Hematopoietic multipotent progenitor cell treated with erythropoietin and hydrocortisone succinate and interleukin-3 and kit ligand, for 8 days (in vitro differentiated cells): ENCODE measurements at regions not wholly inside any gene's neighbourhood (a gene's known extent, or its start where the extent isn't known, plus 50 kb on each side); places are given as distances from the start of the nearest gene placed in this dataset.
A peak's percentile ranks its signal among the peaks of the same experiment; 100 is the strongest.

Source experiments
- DNase-seq: peaks from one replicate; pipeline ENCODE4 v3.0.0-alpha.2; 2015

DNA sequence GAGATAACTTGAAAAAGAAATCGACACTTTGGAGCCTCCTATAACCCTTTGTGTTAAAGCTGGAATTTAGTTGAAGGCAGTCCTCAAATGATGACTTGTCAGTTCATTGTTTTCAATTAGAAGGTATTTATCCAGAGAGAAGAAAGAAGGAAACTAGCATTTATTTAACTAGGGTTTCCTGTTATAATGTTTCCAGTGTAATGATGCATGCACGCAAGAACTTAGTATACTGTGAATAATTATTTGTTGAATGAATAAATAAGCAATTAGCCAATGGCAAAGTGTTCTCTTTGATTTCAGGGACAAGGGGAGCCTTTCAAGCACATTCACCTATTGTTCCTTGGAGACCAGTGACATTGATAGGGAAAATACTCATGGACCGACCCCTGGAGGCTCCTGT lies 307.4 kb downstream of the KLF5 start:
- DNase-seq = no peak

DNA sequence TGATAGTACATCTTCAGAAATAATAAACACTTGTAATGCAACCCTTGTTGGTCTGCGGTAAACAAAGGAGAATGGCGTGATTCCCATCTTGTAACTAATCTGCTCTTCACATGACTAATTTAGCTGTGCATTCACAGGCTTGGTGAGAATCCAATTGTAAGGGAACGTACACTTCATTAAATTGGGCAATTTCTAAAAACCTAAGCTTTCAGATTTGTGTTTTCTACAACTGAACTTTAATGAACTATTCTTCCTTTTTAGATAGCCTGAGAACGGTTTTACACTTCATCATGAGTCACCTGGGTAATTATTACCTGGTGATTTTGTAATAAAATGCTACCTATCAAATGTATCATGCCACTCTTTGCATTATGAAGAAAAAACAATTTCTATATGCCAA lies 306.9 kb downstream of the KLF5 start:
- no peak for DNase-seq

- DNase-seq = no peak
These were observed 306.4 kb downstream of the KLF5 start for GRCh38 chr13:73365252-73365651.

- DNase-seq = no peak
These were observed 305.9 kb downstream of the KLF5 start for GRCh38 chr13:73364736-73365135.

DNA sequence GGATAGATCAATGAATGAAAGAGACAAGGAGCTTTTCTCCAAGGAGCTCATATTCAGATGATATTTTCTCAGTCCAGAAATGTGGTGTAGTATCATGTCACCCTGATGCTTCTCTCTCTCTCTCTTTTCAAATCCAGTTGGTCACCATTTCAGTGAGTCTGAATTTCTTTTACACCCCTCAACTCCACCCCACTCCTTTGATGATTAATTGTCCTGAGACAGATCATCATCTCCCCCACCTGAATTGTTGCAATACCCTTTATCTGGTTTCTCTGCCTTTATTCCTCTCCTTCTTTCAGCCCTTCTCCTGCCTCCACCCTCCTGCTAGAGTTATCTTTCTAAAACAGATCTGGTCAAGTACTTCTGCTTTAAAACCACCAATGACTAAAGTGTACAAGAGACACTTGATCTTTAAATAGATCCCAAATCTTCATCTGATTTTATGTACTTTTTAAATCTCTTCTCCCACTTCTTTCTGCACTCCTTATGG lies 299.8 kb downstream of the KLF5 start:
- peak; percentile 7 for DNase-seq

- DNase-seq = no peak
These were observed 296.3 kb downstream of the KLF5 start for GRCh38 chr13:73355134-73355533.

DNA sequence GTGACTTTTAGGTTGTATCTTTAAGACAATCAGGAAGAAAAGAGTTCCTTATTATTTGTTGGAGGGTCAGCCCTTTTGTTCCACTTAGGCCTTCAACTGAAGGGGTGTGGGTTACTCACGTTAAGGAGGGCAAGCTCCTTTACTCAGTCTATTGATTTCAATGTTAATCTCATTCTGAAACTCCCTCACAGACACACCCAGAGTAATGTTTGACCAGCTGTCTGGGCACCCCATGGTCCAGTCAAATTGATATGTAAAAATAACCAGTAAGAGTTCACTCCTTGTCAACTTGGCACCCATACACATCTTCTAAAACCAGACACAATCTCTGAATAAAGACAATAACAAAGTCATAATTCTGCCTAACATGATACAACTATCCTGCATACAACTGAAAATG lies 292.9 kb downstream of the KLF5 start:
- DNase-seq = no peak

GRCh38 chr13:73341748-73342147 lies 282.9 kb downstream of the KLF5 start:
- no peak for DNase-seq

DNA sequence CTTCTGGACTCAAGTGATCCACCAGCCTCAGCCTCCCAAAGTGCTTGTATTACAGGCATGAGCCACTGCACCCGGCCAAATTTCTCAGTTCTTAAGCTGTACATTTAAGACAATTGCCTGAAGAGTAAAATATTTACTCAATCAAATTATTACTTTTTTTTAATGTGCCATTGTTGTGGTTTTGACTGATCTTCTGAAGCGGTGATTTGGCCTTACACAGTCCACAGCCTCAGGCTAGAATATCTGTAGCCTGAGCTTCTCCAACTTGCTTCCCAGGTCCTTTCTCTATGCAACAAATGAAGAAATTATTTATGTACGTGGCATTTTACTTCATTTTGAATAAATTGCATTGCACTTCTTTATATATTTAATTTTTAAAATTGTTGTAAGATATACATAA lies 281.3 kb downstream of the KLF5 start:
- DNase-seq = no peak

DNA sequence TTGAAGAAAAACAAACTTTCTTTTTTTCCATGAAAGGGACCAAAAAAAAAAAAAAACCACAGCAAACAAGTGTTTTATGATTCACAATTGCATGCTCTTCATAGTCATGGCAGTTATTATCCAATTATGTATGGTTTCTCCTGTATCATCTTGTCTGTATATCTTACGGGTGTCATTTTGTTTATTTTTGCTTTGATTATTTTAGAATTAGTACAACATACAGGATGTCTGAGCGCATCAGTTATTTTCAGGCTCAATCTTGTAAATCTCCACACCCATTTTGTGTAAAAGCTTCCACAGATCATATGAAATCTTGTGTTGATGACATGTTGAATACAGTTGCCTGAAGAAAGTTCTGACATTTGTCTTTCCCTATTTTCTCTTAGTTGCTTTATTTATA lies 280.3 kb downstream of the KLF5 start:
- no peak for DNase-seq

DNA sequence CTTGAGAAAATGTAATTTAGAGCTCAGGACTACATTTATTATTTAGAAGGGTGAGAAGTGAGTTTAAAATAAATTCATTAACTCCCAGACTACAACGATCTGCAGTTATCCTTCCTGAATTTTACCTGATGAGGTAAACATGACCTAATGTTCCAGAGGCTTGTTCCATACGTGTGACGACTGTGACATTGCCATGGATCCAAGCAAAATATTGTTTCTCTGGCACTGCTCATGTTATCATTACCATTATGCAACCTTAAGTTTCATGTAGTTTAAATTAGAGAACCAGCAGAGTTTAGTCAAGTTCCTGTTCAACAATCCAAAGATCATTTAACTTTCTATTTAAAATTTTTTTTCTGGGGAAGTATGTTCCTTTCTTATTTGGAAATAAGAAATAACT lies 279.6 kb downstream of the KLF5 start:
- DNase-seq = no peak

DNA sequence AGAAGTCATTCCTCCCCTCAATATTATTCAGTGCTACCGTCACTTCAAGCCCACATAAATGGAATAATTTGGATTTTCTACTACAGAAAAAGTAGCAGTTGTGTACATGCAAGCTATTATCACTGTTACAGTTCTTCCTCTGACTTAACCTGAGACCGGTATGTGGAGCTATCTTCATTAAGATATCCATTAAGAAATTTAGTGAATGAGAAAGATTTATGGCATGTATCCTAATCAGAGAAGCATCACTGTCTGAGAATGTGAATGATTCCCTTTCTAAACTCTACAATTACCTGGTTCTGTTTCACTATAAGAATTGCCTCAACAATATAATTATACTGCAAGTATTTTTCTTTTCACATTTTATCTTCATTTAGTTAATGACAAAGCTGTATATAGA lies 278.7 kb downstream of the KLF5 start:
- DNase-seq = no peak

- no peak for DNase-seq
These were observed 278.0 kb downstream of the KLF5 start for GRCh38 chr13:73336773-73337172.

DNA sequence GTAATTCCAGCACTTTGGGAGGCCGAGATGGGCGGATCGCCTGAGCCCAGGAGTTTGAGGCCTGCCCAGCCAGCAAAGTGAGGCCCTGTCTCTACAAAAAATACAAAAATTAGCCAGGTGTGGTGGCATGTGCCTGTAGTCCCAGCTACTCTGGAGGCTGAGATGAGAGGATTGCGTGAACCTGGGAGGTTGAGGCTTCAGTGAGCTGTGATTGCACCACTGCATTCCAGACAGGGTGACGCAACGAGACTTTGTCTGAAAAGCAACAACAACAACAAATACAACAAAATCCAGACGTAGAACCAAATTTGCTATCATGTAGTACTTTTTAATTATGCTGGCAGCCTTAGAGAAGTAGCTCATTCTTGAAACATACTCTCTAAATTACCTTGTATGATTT lies 277.1 kb downstream of the KLF5 start:
- DNase-seq = no peak

DNA sequence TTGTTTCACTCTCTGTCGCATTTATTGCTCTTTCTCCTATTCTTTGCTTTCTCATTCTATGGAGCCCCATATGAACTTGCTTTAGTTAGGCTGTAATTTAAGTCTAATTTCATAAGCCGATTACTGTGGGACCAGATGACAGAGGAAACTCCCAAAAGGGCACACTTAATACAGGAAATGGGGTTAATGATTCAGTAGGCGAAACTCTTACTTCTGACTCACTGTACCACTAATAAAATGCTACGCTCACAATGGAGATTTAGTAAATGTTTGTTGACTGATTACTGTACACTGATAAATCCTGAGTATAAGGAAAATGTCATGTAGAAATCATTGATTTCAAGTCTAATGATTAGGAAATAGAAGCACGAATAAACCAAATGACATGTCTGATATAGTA lies 276.4 kb downstream of the KLF5 start:
- DNase-seq = no peak

DNA sequence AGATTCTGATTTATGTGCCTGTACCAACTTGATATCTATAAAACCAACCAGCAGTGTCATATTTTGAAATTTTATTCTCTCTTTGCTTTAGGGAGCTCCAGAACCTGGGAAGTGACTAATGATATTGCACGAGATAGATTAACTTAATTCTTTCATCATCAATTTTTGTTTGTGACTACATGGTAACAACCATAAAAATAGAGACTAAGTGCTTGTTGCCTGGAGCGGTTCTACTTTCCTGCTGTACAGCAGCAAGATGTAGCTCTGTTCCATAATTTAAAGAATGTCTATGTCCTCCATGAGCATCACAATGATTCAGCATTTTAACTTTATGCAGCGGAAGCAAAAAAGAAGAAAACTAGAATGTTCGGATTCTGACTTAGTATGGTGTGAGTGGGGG lies 275.6 kb downstream of the KLF5 start:
- DNase-seq = no peak

DNA sequence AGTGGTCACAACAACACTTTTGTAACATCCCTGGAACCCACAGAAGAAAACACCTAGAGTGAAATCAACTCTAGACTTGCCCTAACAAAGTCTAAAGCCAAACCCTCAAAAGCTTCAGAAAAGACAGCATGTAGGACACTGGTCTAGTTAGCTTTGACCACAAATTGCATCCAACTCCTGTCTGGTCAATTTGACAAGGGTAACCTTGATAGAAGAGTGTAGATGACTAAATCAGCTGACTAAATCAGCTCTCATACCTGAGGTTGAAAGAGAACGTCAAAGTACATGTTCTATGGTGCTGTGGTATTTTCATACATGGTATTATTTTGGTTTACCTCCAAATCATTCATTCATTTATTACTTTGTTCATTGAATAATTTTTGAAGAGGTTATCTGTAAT lies 272.8 kb downstream of the KLF5 start:
- DNase-seq = no peak

DNA sequence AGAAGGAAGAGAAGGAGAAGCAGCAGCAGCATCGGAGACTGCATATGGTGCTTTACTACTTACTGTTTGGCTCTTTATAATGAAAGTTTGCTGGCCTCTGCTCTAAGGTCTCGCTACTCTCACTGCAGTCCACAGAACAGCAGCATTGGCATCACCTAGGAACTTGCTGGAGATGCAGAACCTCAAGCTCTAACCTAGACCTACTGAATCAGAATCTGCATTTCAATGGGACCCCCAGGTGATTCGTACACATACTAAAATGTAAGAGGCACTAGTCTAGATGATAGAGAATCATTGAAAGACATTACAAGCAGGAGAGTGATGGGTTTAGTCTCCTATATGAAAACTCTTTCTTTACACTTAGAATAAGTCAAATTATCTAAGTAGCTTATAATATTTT lies 270.6 kb downstream of the KLF5 start:
- DNase-seq = no peak

DNA sequence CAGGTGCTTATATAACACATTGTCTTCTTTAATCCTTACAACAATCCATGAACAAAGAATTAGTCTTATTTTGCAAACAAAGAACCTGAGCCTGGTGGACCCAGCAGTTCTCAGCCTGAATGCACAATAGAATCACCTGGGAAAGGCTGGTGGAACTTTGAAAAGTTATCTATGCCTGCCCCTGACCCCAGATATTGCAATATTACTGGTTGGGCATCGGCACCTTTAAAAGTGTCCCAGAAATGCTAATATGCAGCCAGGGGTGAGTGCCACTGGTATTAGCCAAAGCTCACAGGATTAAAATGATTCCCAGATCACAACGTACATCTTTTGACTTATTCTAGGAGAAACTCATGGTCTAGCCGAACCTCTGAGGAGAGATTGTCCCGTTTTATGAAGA lies 268.8 kb downstream of the KLF5 start:
- no peak for DNase-seq

- no peak for DNase-seq
These were observed 267.1 kb downstream of the KLF5 start for GRCh38 chr13:73325723-73326558.

DNA sequence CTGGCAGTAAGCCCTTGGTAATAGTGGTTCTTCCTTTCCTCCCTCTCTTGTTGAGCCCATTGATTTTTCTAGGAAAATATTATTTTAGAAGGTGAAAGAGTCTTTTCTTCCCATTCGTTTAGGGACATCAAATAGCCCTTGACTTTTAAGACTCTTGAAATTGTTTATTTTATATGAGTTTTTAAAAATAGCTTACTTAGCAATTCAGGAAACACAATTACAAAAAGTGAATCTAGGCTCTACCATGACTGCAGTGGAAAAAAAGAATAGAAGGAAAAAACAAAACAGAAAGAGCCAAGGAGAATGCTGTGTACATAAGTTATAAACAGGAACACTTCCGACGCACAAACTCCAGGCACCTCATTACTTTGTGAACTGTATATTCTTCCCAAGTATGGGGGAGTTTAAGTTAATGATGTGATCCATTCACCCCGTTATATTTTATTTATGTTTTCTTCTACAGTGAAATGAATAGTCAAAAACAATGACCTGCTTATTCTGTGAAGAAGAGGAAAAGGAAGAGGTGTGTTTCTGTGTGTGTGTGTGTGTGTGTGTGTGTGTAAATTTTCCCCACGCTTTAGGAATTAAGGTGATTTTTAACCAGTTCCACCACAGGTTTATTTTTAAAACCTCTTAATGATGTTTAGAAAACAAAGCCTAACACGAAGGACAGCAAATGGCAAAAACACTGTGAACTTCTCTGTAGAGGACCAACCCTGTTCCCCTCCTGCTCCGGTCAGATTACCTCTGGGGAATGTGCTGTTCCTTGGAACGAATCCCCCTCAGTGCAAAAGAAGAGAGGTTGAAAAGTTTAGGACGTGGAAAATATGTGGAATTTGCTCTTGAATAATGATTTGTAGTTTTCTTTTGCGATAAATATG lies 266.3 kb downstream of the KLF5 start:
- no peak for DNase-seq

- no peak for DNase-seq
These were observed 264.8 kb downstream of the KLF5 start for GRCh38 chr13:73323615-73324014.

- no peak for DNase-seq
These were observed 262.2 kb downstream of the KLF5 start for GRCh38 chr13:73321043-73321442.

DNA sequence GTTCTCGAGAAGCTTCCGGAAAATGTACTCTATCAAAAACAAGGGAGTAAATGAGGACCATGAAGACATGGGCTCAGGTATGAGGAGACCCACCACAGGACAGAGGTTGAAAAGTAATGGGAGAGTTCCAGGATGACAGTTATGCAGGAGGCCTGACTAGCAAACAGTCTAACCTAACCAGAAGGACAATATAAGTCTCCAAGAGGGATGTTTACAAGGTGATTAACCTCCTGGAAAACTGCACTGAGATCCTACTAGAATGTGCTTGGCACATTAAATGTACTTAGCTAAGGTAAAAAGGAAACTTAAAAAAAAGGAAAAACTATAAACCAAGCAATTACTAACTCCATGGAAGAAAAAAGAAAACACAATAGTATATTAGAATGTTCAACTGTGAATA lies 258.3 kb downstream of the KLF5 start:
- DNase-seq = no peak
